ENCODE measurements at regions not wholly inside any gene's neighbourhood (a gene's known extent, or its start where the extent isn't known, plus 50 kb on each side); places are given as distances from the start of the nearest gene placed in this dataset.

GRCh38 chr5:167967494-167968177 is 323.8 kb upstream of the WWC1 start:
- TF ChIP-seq ZNF565 (CRISPR knock-in tag; conservative IDR thresholded peaks at IDR 0.05; ENCODE audit: low read depth) = no peak
- TF ChIP-seq SNAI2 (CRISPR knock-in tag; IDR thresholded peaks at IDR 0.05) = no peak
- no peak for TF ChIP-seq CREB5 (CRISPR knock-in tag; IDR thresholded peaks at IDR 0.05; ENCODE audit: low read depth)
- TF ChIP-seq TOX (CRISPR knock-in tag; IDR thresholded peaks at IDR 0.05; ENCODE audit: borderline replicate concordance) = no peak
- no peak for TF ChIP-seq GLIS3 (CRISPR knock-in tag; IDR thresholded peaks at IDR 0.05)
- TF ChIP-seq TCF4 (CRISPR knock-in tag; IDR thresholded peaks at IDR 0.05; ENCODE audit: borderline replicate concordance) = no peak
- no peak for TF ChIP-seq ARNTL (CRISPR knock-in tag; IDR thresholded peaks at IDR 0.05; ENCODE audit: borderline replicate concordance, low read depth)
- TF ChIP-seq ESRRG (CRISPR knock-in tag; IDR thresholded peaks at IDR 0.05) = no peak
- no peak for TF ChIP-seq ISL1 (CRISPR knock-in tag; IDR thresholded peaks at IDR 0.05)
- TF ChIP-seq PATZ1 (CRISPR knock-in tag; IDR thresholded peaks at IDR 0.05; ENCODE audit: borderline replicate concordance) = no peak
- no peak for TF ChIP-seq CSDC2 (CRISPR knock-in tag; IDR thresholded peaks at IDR 0.05)
- ATAC-seq = no peak

- ATAC-seq = no peak
- TF ChIP-seq ISL1 (CRISPR knock-in tag; IDR thresholded peaks at IDR 0.05) (no peak), TOX (CRISPR knock-in tag; IDR thresholded peaks at IDR 0.05; ENCODE audit: borderline replicate concordance) (no peak), TCF4 (CRISPR knock-in tag; IDR thresholded peaks at IDR 0.05; ENCODE audit: borderline replicate concordance) (no peak), OSR1 (CRISPR knock-in tag; IDR thresholded peaks at IDR 0.05) (no peak), ZNF565 (CRISPR knock-in tag; conservative IDR thresholded peaks at IDR 0.05; ENCODE audit: low read depth) (no peak)
- TF ChIP-seq, protein P1, sequence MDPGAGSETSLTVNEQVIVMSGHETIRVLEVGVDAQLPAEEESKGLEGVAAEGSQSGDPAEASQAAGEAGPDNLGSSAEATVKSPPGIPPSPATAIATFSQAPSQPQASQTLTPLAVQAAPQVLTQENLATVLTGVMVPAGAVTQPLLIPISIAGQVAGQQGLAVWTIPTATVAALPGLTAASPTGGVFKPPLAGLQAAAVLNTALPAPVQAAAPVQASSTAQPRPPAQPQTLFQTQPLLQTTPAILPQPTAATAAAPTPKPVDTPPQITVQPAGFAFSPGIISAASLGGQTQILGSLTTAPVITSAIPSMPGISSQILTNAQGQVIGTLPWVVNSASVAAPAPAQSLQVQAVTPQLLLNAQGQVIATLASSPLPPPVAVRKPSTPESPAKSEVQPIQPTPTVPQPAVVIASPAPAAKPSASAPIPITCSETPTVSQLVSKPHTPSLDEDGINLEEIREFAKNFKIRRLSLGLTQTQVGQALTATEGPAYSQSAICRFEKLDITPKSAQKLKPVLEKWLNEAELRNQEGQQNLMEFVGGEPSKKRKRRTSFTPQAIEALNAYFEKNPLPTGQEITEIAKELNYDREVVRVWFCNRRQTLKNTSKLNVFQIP (CRISPR knock-in tag; IDR thresholded peaks at IDR 0.05; ENCODE audit: borderline replicate concordance, low read depth) = no peak
- TF ChIP-seq, protein P2, sequence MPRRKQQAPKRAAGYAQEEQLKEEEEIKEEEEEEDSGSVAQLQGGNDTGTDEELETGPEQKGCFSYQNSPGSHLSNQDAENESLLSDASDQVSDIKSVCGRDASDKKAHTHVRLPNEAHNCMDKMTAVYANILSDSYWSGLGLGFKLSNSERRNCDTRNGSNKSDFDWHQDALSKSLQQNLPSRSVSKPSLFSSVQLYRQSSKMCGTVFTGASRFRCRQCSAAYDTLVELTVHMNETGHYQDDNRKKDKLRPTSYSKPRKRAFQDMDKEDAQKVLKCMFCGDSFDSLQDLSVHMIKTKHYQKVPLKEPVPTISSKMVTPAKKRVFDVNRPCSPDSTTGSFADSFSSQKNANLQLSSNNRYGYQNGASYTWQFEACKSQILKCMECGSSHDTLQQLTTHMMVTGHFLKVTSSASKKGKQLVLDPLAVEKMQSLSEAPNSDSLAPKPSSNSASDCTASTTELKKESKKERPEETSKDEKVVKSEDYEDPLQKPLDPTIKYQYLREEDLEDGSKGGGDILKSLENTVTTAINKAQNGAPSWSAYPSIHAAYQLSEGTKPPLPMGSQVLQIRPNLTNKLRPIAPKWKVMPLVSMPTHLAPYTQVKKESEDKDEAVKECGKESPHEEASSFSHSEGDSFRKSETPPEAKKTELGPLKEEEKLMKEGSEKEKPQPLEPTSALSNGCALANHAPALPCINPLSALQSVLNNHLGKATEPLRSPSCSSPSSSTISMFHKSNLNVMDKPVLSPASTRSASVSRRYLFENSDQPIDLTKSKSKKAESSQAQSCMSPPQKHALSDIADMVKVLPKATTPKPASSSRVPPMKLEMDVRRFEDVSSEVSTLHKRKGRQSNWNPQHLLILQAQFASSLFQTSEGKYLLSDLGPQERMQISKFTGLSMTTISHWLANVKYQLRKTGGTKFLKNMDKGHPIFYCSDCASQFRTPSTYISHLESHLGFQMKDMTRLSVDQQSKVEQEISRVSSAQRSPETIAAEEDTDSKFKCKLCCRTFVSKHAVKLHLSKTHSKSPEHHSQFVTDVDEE (CRISPR knock-in tag; IDR thresholded peaks at IDR 0.05) = no peak
These were observed 322.6 kb upstream of the WWC1 start for GRCh38 chr5:167968837-167969236.

- no peak for TF ChIP-seq SNAI2 (CRISPR knock-in tag; IDR thresholded peaks at IDR 0.05)
- no peak for TF ChIP-seq RARB (CRISPR knock-in tag; IDR thresholded peaks at IDR 0.05)
- TF ChIP-seq, protein P2 (CRISPR knock-in tag; IDR thresholded peaks at IDR 0.05) = no peak
- TF ChIP-seq ARNTL (CRISPR knock-in tag; IDR thresholded peaks at IDR 0.05; ENCODE audit: borderline replicate concordance, low read depth) = no peak
- no peak for TF ChIP-seq PPARA (CRISPR knock-in tag; IDR thresholded peaks at IDR 0.05; ENCODE audit: borderline replicate concordance)
- no peak for ATAC-seq
These were observed 321.4 kb upstream of the WWC1 start for GRCh38 chr5:167969998-167970397.

Data from SK-N-SH treated with all-trans-retinoic acid at 6 μM for 48 hours (cell line).